Esophagus muscularis mucosa (tissue), 4 donors: ENCODE measurements at regions not wholly inside any gene's neighbourhood (a gene's known extent, or its start where the extent isn't known, plus 50 kb on each side); places are given as distances from the start of the nearest gene placed in this dataset.

Experiments
- DNase-seq: peaks from one replicate; pipeline ENCODE4 v3.0.0-alpha.2; 2017; ENCODE audit errors: extremely low spot score
- H3K27ac ChIP-seq, 4 donors: fragments of 200-600 bp; sonication (generic); replicated peaks in 1 of 4; 1 replicate in 3 of 4; 2 replicates in 1 of 4; pipeline ENCODE4 v1.5.1; 2016 to 2019; ENCODE audit warnings: mild to moderate bottlenecking in 1 of 4
- H3K27me3 ChIP-seq, 4 donors: fragments of 200-600 bp; sonication (generic); one replicate each; pipeline versions ENCODE4 v1.5.1 to v1.6.0; 2016 to 2019
- H3K36me3 ChIP-seq, 4 donors: fragments of 200-600 bp; sonication (generic); one replicate each; pipeline ENCODE4 v1.5.1; 2016 to 2019
- H3K4me1 ChIP-seq, 4 donors: fragments of 200-600 bp; sonication (generic); one replicate each; pipeline ENCODE4 v1.5.1; 2016 to 2019
- H3K4me3 ChIP-seq, 4 donors: fragments of 200-600 bp; sonication (generic); 1 replicate in 2 of 4; 2 replicates in 2 of 4; pipeline ENCODE4 v1.5.1; 2016 to 2019; ENCODE audit warnings: mild to moderate bottlenecking in 4 of 4, moderate library complexity in 1 of 4
- H3K9me3 ChIP-seq, 4 donors: fragments of 200-600 bp; sonication (generic); 1 replicate in 3 of 4; 2 replicates in 1 of 4; pipeline ENCODE4 v1.5.1; 2016 to 2019
- CTCF ChIP-seq, 3 experiments: fragments of 200-600 bp in 2 of 3; fragments of 450-650 bp in 1 of 3; sonication (generic) in 2 of 3; IDR thresholded peaks; one replicate each; pipeline ENCODE4 v1.5.1; 2017 to 2019; ENCODE audit warnings: antibody characterized with exemption in 3 of 3, mild to moderate bottlenecking in 2 of 3, moderate library complexity in 1 of 3
- EP300 ChIP-seq: sonication (generic); formaldehyde crosslinking; IDR thresholded peaks from one replicate; pipeline ENCODE4 v1.6.1; 2017; ENCODE audit warnings: antibody characterized with exemption
- POLR2A ChIP-seq: fragments of 450-650 bp; IDR thresholded peaks from one replicate; pipeline ENCODE4 v1.6.1; 2017; ENCODE audit warnings: antibody characterized with exemption, moderate library complexity, mild to moderate bottlenecking, low read depth
- POLR2AphosphoS5 ChIP-seq, 2 donors: sonication (generic); formaldehyde crosslinking; IDR thresholded peaks; one replicate each; pipeline ENCODE4 v1.6.1; 2017; ENCODE audit warnings: antibody characterized with exemption in 2 of 2
- WGBS: methylation state at CpG from one replicate; pipeline ENCODE4 v1.1.5; 2018; 5-methylcytosine and 5-hydroxymethylcytosine counted together
- intact Hi-C: fragments of 100-400 bp; cut with DNase I; formaldehyde crosslinking; loops from one replicate; pipeline ENCODE4 v1.15.1; 2023

- WGBS = 53% methylated on average over 4 of the region's 4 CpGs
- H3K36me3 ChIP-seq = no peaks in the 10 kb centered on the region
- H3K4me3 ChIP-seq = no peak overlapping the region
- H3K4me1 ChIP-seq = peaks cover 16 to 42% (median 34%) of the 10 kb centered on the region in 4 donors
- TF ChIP-seq EP300 = no peak
- TF ChIP-seq POLR2A = no peak
- TF ChIP-seq POLR2AphosphoS5 (IDR thresholded peaks at IDR 0.05) = peak in 1 of 2 donors; percentile 40
- TF ChIP-seq CTCF (IDR thresholded peaks at IDR 0.05) = no peak
- H3K27me3 ChIP-seq = no peaks in the 10 kb centered on the region
- intact Hi-C loops = no loop called here
- no peak overlapping the region for H3K27ac ChIP-seq
- no peak for DNase-seq
- no peaks in the 10 kb centered on the region for H3K9me3 ChIP-seq
These were observed 62.3 kb upstream of the PGRMC2 start for GRCh38 chr4:128349921-128350320.

- TF ChIP-seq POLR2AphosphoS5 (IDR thresholded peaks at IDR 0.05) (no peak), POLR2A (no peak), EP300 (no peak), CTCF (IDR thresholded peaks at IDR 0.05) (no peak)
- no peak for DNase-seq
- Histone ChIP-seq H3K27ac (no peak overlapping the region), H3K4me3 (no peak overlapping the region), H3K9me3 (no peaks in the 10 kb centered on the region), H3K36me3 (no peaks in the 10 kb centered on the region), H3K27me3 (no peaks in the 10 kb centered on the region), H3K4me1 (peaks cover 14 to 30% (median 24%) of the 10 kb centered on the region in 4 donors)
- intact Hi-C loops = no loop called here
- 41% methylated on average over 4 of the region's 4 CpGs for WGBS
These were observed 60.5 kb upstream of the PGRMC2 start for GRCh38 chr4:128347930-128348660.

- no peak for DNase-seq
- 88% methylated on average over 4 of the region's 4 CpGs for WGBS
- peaks cover 14 to 30% (median 24%) of the 10 kb centered on the region in 4 donors for H3K4me1 ChIP-seq
- no peaks in the 10 kb centered on the region for H3K36me3 ChIP-seq
- H3K27me3 ChIP-seq = no peaks in the 10 kb centered on the region
- intact Hi-C loops = no loop called here
- H3K27ac ChIP-seq = no peak overlapping the region
- TF ChIP-seq EP300 (no peak), CTCF (IDR thresholded peaks at IDR 0.05) (no peak), POLR2AphosphoS5 (IDR thresholded peaks at IDR 0.05) (no peak), POLR2A (no peak)
- no peak overlapping the region for H3K4me3 ChIP-seq
- no peaks in the 10 kb centered on the region for H3K9me3 ChIP-seq
These were observed 59.7 kb upstream of the PGRMC2 start for GRCh38 chr4:128347175-128347868.

- no peak for TF ChIP-seq EP300
- no peak for TF ChIP-seq POLR2A
- TF ChIP-seq CTCF (IDR thresholded peaks at IDR 0.05) = no peak
- no peak for TF ChIP-seq POLR2AphosphoS5 (IDR thresholded peaks at IDR 0.05)
- Histone ChIP-seq H3K9me3 (no peaks in the 10 kb centered on the region), H3K4me3 (no peak overlapping the region), H3K27ac (no peak overlapping the region), H3K36me3 (no peaks in the 10 kb centered on the region), H3K4me1 (peaks cover 14 to 30% (median 24%) of the 10 kb centered on the region in 4 donors), H3K27me3 (no peaks in the 10 kb centered on the region)
- intact Hi-C loops = no loop called here
- DNase-seq = no peak
- WGBS = 89% methylated on average over 3 of the region's 3 CpGs
These were observed 58.6 kb upstream of the PGRMC2 start for GRCh38 chr4:128346054-128346716.
